ENCODE measurements at regions not wholly inside any gene's neighbourhood (a gene's known extent, or its start where the extent isn't known, plus 50 kb on each side); places are given as distances from the start of the nearest gene placed in this dataset.

- TF ChIP-seq YY1 (IDR thresholded peaks at IDR 0.05; ENCODE audit: low read depth) (no peak), FOXM1 (IDR thresholded peaks at IDR 0.05; ENCODE audit: borderline replicate concordance, low read depth) (no peak), EP300 (IDR thresholded peaks at IDR 0.05; ENCODE audit: borderline replicate concordance) (no peak), RAD21 (IDR thresholded peaks at IDR 0.05; ENCODE audit: low read depth) (no peak)
Observed at GRCh38 chr5:105922574-105922973, 1748.2 kb downstream of the EFNA5 start.
